SJCRH30 (cell line): ENCODE measurements at regions not wholly inside any gene's neighbourhood (a gene's known extent, or its start where the extent isn't known, plus 50 kb on each side); places are given as distances from the start of the nearest gene placed in this dataset.

ENCODE experiments used
- DNase-seq, 2 experiments: peaks; one replicate each; pipeline ENCODE4 v3.0.0-alpha.2; 2015 to 2020
- H3K27ac ChIP-seq: fragments of 250-450 bp; sonication (Bioruptor Pico); 2 replicates; pipeline ENCODE4 v1.5.1; 2020; ENCODE audit warnings: mild to moderate bottlenecking, moderate library complexity
- H3K27me3 ChIP-seq: fragments of 250-450 bp; sonication (Bioruptor Pico); 2 replicates; pipeline ENCODE4 v1.5.1; 2020; ENCODE audit warnings: mild to moderate bottlenecking, moderate library complexity
- H3K36me3 ChIP-seq: fragments of 250-450 bp; sonication (Bioruptor Pico); 2 replicates; pipeline ENCODE4 v1.5.1; 2020; ENCODE audit warnings: mild to moderate bottlenecking, moderate library complexity
- H3K4me1 ChIP-seq: fragments of 250-450 bp; sonication (Bioruptor Pico); 2 replicates; pipeline ENCODE4 v1.5.1; 2020; ENCODE audit warnings: mild to moderate bottlenecking, moderate library complexity
- H3K4me3 ChIP-seq: fragments of 250-450 bp; sonication (Bioruptor Pico); 2 replicates; pipeline ENCODE4 v1.5.1; 2020; ENCODE audit warnings: mild to moderate bottlenecking, moderate library complexity
- H3K9me3 ChIP-seq: fragments of 250-450 bp; sonication (Bioruptor Pico); replicated peaks from 2 replicates; pipeline ENCODE4 v1.5.1; 2020; ENCODE audit warnings: mild to moderate bottlenecking, moderate library complexity

GRCh38 chr4:183852910-183853547, 52.1 kb upstream of the STOX2 start:
- Histone ChIP-seq H3K4me1 (no peaks in the 10 kb centered on the region), H3K27me3 (no peaks in the 10 kb centered on the region), H3K36me3 (no peaks in the 10 kb centered on the region), H3K4me3 (no peak overlapping the region), H3K9me3 (no peaks in the 10 kb centered on the region), H3K27ac (no peak overlapping the region)
- no peak for DNase-seq

DNA sequence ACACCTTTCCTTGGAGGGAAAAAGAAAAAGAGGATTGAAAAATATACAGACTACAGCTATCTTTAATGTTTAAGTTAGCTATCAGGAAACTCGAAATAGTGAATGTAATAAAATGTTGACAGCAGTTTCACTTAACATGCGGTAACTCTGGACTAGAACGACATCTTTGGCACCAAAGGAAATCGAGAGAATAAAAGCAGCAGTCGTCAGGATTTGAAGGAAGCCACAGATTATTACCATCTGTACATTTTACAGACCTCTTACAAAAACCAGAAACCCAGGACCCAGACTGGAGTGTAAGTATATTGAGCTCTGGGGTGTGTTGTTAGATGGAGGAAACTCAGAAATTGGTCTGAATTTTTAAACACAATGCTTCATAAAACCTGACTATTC, 51.6 kb upstream of the STOX2 start:
- no peak for DNase-seq
- Histone ChIP-seq H3K27ac (no peak overlapping the region), H3K9me3 (no peaks in the 10 kb centered on the region), H3K4me1 (no peaks in the 10 kb centered on the region), H3K27me3 (no peaks in the 10 kb centered on the region), H3K4me3 (no peak overlapping the region), H3K36me3 (no peaks in the 10 kb centered on the region)
